Mucosa of descending colon (tissue), 3 donors: ENCODE measurements at regions not wholly inside any gene's neighbourhood (a gene's known extent, or its start where the extent isn't known, plus 50 kb on each side); places are given as distances from the start of the nearest gene placed in this dataset.

Source experiments
- ATAC-seq: fragments of 200-7000 bp; cut with Tn5 transposase; one replicate; pipeline ENCODE4 v1.9.1; 2020; ENCODE audit warnings: mild to moderate bottlenecking, moderate library complexity
- DNase-seq, 3 donors: peaks; one replicate each; pipeline ENCODE4 v3.0.0-alpha.2; 2020
- H3K36me3 ChIP-seq: fragments of 200-600 bp; one replicate; pipeline ENCODE4 v1.8.0; 2021; ENCODE audit warnings: low read depth, mild to moderate bottlenecking
- H3K4me1 ChIP-seq: fragments of 200-600 bp; one replicate; pipeline ENCODE4 v1.8.0; 2021; ENCODE audit warnings: low read depth, mild to moderate bottlenecking
- H3K4me3 ChIP-seq: fragments of 200-600 bp; one replicate; pipeline ENCODE4 v1.8.0; 2021; ENCODE audit warnings: mild to moderate bottlenecking
- H3K9me3 ChIP-seq: fragments of 200-600 bp; one replicate; pipeline ENCODE4 v1.8.0; 2021; ENCODE audit warnings: mild to moderate bottlenecking
- intact Hi-C, 2 donors: fragments of 100-400 bp; cut with DNase I in 1 of 2; cut with micrococcal nuclease in 1 of 2; formaldehyde crosslinking; loops; one replicate each; pipeline versions ENCODE4 v1.11.0 to v1.11.1; 2022; cut with DNase I, micrococcal nuclease
- TF ChIP-seq, protein P1 (sequence below): fragments of 200-600 bp; IDR thresholded peaks from one replicate; pipeline ENCODE4 v1.8.0; 2022; ENCODE audit warnings: antibody characterized with exemption, mild to moderate bottlenecking
- donor health status: DM: no; HTN: no; CAD: no; lungs with moderate emphysema.
- donor health status: DM: no; HTN: no; CAD: no.
- donor health status: DM: no; HTN: yes; CAD: no.

GRCh38 chr4:185933078-185933581 is 121.1 kb upstream of the SORBS2 start:
- H3K4me1 ChIP-seq, result no peaks in the 10 kb centered on the region

DNA sequence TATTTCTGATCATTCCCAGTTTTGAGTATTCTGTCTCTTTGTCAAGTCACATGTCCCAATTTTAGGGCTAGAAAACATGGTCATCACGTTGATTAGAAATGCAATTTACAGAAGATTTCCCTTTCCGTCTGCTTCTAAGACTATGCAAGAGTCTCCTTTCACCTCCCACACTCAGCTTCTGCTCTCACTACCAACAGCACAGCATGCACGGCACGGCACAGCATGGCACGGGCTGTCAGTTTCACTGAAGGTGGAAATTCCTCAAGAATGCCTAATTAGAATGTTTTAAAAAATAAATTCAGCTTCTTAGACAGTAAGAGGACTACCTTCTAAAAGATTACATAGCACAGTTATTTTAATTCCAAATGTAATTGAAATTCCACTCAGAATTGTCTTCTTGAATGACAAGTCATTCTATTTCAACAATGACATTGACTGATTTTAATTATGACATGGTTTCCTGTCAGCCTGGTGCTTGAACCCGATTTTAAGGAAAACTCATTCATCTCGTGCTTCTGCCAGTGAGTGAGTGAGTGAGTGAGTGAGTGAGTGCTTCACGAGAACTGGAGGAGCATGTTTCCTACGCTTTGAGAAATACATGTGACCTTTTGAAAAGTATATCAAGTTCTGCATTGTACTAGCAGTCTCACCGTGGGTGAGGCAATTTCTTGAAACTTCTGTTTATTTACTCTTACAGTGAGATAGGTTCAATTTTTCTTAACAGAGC is 124.8 kb upstream of the SORBS2 start:
- DNase-seq, result no peak
- intact Hi-C loops, result no loop called here
- TF ChIP-seq, protein P1, sequence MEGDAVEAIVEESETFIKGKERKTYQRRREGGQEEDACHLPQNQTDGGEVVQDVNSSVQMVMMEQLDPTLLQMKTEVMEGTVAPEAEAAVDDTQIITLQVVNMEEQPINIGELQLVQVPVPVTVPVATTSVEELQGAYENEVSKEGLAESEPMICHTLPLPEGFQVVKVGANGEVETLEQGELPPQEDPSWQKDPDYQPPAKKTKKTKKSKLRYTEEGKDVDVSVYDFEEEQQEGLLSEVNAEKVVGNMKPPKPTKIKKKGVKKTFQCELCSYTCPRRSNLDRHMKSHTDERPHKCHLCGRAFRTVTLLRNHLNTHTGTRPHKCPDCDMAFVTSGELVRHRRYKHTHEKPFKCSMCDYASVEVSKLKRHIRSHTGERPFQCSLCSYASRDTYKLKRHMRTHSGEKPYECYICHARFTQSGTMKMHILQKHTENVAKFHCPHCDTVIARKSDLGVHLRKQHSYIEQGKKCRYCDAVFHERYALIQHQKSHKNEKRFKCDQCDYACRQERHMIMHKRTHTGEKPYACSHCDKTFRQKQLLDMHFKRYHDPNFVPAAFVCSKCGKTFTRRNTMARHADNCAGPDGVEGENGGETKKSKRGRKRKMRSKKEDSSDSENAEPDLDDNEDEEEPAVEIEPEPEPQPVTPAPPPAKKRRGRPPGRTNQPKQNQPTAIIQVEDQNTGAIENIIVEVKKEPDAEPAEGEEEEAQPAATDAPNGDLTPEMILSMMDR, result no peak
- H3K4me1 ChIP-seq, result no peaks in the 10 kb centered on the region
- ATAC-seq, result no peak
- no peak overlapping the region for H3K4me3 ChIP-seq
- H3K9me3 ChIP-seq, result no peaks in the 10 kb centered on the region
- H3K36me3 ChIP-seq, result no peaks in the 10 kb centered on the region

More at GRCh38 chr4:185933078-185933581, 121.1 kb upstream of the SORBS2 start:
- Histone ChIP-seq H3K4me3 (no peak overlapping the region), H3K36me3 (no peaks in the 10 kb centered on the region), H3K9me3 (no peaks in the 10 kb centered on the region)
- TF ChIP-seq, protein P1, result no peak
- DNase-seq, result no peak
- intact Hi-C loops, result no loop called here
- ATAC-seq, result no peak

GRCh38 chr4:185938654-185939053 is 126.7 kb upstream of the SORBS2 start:
- DNase-seq (no peak), ATAC-seq (no peak)
- H3K4me3 ChIP-seq, result no peak overlapping the region
- intact Hi-C loops, result no loop called here
- no peaks in the 10 kb centered on the region for H3K4me1 ChIP-seq
- no peaks in the 10 kb centered on the region for H3K9me3 ChIP-seq
- H3K36me3 ChIP-seq, result no peaks in the 10 kb centered on the region
- TF ChIP-seq, protein P1, result no peak

- Histone ChIP-seq H3K4me3 (no peak overlapping the region), H3K4me1 (no peaks in the 10 kb centered on the region), H3K36me3 (no peaks in the 10 kb centered on the region), H3K9me3 (no peaks in the 10 kb centered on the region)
- DNase-seq, result no peak
- ATAC-seq, result no peak
- intact Hi-C loops, result no loop called here
- TF ChIP-seq, protein P1, result no peak
These were observed 127.5 kb upstream of the TLR3 start for GRCh38 chr4:185941461-185941860.

- TF ChIP-seq, protein P1, result no peak
- Histone ChIP-seq H3K4me3 (no peak overlapping the region), H3K36me3 (no peaks in the 10 kb centered on the region), H3K4me1 (no peaks in the 10 kb centered on the region), H3K9me3 (no peaks in the 10 kb centered on the region)
- intact Hi-C loops, result no loop called here
- ATAC-seq, result no peak
- no peak for DNase-seq
These were observed 123.7 kb upstream of the TLR3 start for GRCh38 chr4:185945252-185945651.
